HepG2 (cell line): ENCODE measurements at regions not wholly inside any gene's neighbourhood (a gene's known extent, or its start where the extent isn't known, plus 50 kb on each side); places are given as distances from the start of the nearest gene placed in this dataset.

Source experiments
- ATAC-seq: fragments of 200-7000 bp; cut with Tn5 transposase; 3 replicates; pipeline ENCODE4 v1.9.1; 2020; ENCODE audit warnings: mild to moderate bottlenecking, moderate library complexity
- BruUV-seq: library from RNA; stranded (reverse); fragments of 400-500 nt; replicated peaks from 2 replicates; lab custom pipeline; 2021; lab: Mats Ljungman, UMichigan
- CTCF ChIA-PET: fragments of 300-600 bp; formaldehyde crosslinking; extraction: SDS; loops from one replicate; lab custom pipeline; 2021; ENCODE audit warnings: low total read pairs, inconsistent platforms, low intra/inter-chr PET ratio; lab: Yijun Ruan, JAX
- POLR2A ChIA-PET: fragments of 350-600 bp; sonication (Branson Sonifier 250); formaldehyde crosslinking; loops from one replicate; lab custom pipeline; 2020; ENCODE audit warnings: antibody characterized with exemption, inconsistent platforms; lab: Yijun Ruan, JAX
- DNase-seq: peaks from one replicate; pipeline ENCODE4 v3.0.0-alpha.2; 2015; ENCODE audit warnings: low spot score
- FAIRE-seq: peaks from 3 replicates; lab custom pipeline; 2011; peaks lifted over from hg19 to GRCh38; lab: Jason Lieb, UNC
- H2AFZ ChIP-seq: one replicate; pipeline ENCODE4 v1.6.1; 2011; ENCODE audit warnings: low read length, inconsistent platforms
- H3K27ac ChIP-seq: fragments of 300-600 bp; 3 replicates; pipeline ENCODE4 v1.8.0; 2011; ENCODE audit warnings: mixed run types, mild to moderate bottlenecking, mixed read lengths, low read length, inconsistent platforms; ENCODE audit not compliant: insufficient read depth; ENCODE audit errors: extremely low read length
- H3K27me3 ChIP-seq, 2 experiments: fragments of 200-600 bp in 1 of 2; 2 replicates in 1 of 2; 3 replicates in 1 of 2; pipeline versions ENCODE4 v1.6.0 to v1.8.0; 2011; ENCODE audit warnings: low read length in 2 of 2, mild to moderate bottlenecking in 2 of 2, moderate library complexity in 2 of 2, inconsistent platforms in 1 of 2; ENCODE audit not compliant: insufficient read depth in 2 of 2, control insufficient read depth in 1 of 2
- H3K36me3 ChIP-seq, 2 experiments: fragments of 200-600 bp in 1 of 2; replicated peaks in 1 of 2; 2 replicates in 1 of 2; 3 replicates in 1 of 2; pipeline versions ENCODE4 v1.5.1 to v1.8.0; 2011; ENCODE audit warnings: low read length in 2 of 2, inconsistent platforms in 1 of 2; ENCODE audit not compliant: insufficient read depth in 2 of 2, control insufficient read depth in 1 of 2
- H3K4me1 ChIP-seq: 2 replicates; pipeline ENCODE4 v1.5.1; 2012; ENCODE audit warnings: low read length, inconsistent platforms; ENCODE audit not compliant: insufficient read depth
- H3K4me2 ChIP-seq: 2 replicates; pipeline ENCODE4 v1.6.0; 2011; ENCODE audit warnings: low read depth, low read length, inconsistent platforms
- H3K4me3 ChIP-seq, 3 experiments: fragments of 200-600 bp in 1 of 3; sonication (generic), shearing (Covaris generic) in 1 of 3; replicated peaks in 1 of 3; 2 replicates each; pipeline ENCODE4 v1.5.1; 2011 to 2016; ENCODE audit warnings: low read length in 3 of 3, inconsistent platforms in 2 of 3, low read depth in 2 of 3, mild to moderate bottlenecking in 2 of 3, control low read depth in 1 of 3, mixed read lengths in 1 of 3; ENCODE audit not compliant: insufficient read depth in 1 of 3
- H3K79me2 ChIP-seq: one replicate; pipeline ENCODE4 v1.6.1; 2011; ENCODE audit warnings: low read length, inconsistent platforms; ENCODE audit not compliant: insufficient read depth
- H3K9ac ChIP-seq: 2 replicates; pipeline ENCODE4 v1.6.0; 2011; ENCODE audit warnings: mild to moderate bottlenecking, low read depth, low read length, inconsistent platforms; ENCODE audit not compliant: insufficient read depth
- H3K9me3 ChIP-seq: 2 replicates; pipeline ENCODE4 v1.5.1; 2012; ENCODE audit warnings: mild to moderate bottlenecking, low read length
- H4K20me1 ChIP-seq: 2 replicates; pipeline ENCODE4 v1.6.0; 2011; ENCODE audit warnings: inconsistent platforms, mild to moderate bottlenecking, low read length, moderate library complexity; ENCODE audit not compliant: insufficient read depth
- ATAD3A ChIP-seq: sonication (generic); formaldehyde crosslinking; IDR thresholded peaks from 2 replicates; pipeline ENCODE4 v1.4.0; 2020; ENCODE audit warnings: missing genetic modification reagents
- HOXA7 ChIP-seq: sonication (generic); formaldehyde crosslinking; IDR thresholded peaks from 2 replicates; pipeline ENCODE4 v1.8.1; 2022; ENCODE audit warnings: mild to moderate bottlenecking, missing genetic modification reagents, moderate library complexity
- MLLT10 ChIP-seq: sonication (generic); formaldehyde crosslinking; IDR thresholded peaks from 2 replicates; pipeline ENCODE4 v1.4.0; 2020; ENCODE audit warnings: missing genetic modification reagents
- MXD3 ChIP-seq: IDR thresholded peaks from 2 replicates; pipeline ENCODE4 v1.6.1; 2016; ENCODE audit warnings: mild to moderate bottlenecking, missing biosample characterization, missing genetic modification reagents
- NFE2L2 ChIP-seq: fragments of 150-350 bp; IDR thresholded peaks from 2 replicates; pipeline ENCODE4 v1.6.1; 2014; ENCODE audit warnings: low read length
- RFX3 ChIP-seq: IDR thresholded peaks from 2 replicates; pipeline ENCODE4 v1.6.1; 2016; ENCODE audit warnings: missing biosample characterization, missing genetic modification reagents
- SMYD3 ChIP-seq: sonication (generic); formaldehyde crosslinking; IDR thresholded peaks from 2 replicates; pipeline ENCODE4 v1.8.1; 2023; ENCODE audit warnings: mild to moderate bottlenecking, missing genetic modification reagents
- SNAPC4 ChIP-seq: sonication (generic); formaldehyde crosslinking; IDR thresholded peaks from 2 replicates; pipeline ENCODE4 v1.4.0; 2020; ENCODE audit warnings: mild to moderate bottlenecking, missing genetic modification reagents
- ZNF362 ChIP-seq: sonication (generic); formaldehyde crosslinking; IDR thresholded peaks from 2 replicates; pipeline ENCODE4 v1.4.0; 2020; ENCODE audit warnings: missing genetic modification reagents, mild to moderate bottlenecking, borderline replicate concordance
- ZNF556 ChIP-seq: sonication (generic); formaldehyde crosslinking; IDR thresholded peaks from 2 replicates; pipeline ENCODE4 v1.4.0; 2020; ENCODE audit warnings: mild to moderate bottlenecking, missing genetic modification reagents, borderline replicate concordance
- ZNF564 ChIP-seq: sonication (generic); formaldehyde crosslinking; IDR thresholded peaks from 2 replicates; pipeline ENCODE4 v1.8.1; 2023; ENCODE audit warnings: mild to moderate bottlenecking, missing genetic modification reagents
- ZNF577 ChIP-seq: sonication (generic); formaldehyde crosslinking; IDR thresholded peaks from 2 replicates; pipeline ENCODE4 v1.4.0; 2020; ENCODE audit warnings: mild to moderate bottlenecking, low read depth, missing genetic modification reagents, borderline replicate concordance
- ZNF619 ChIP-seq: sonication (generic); formaldehyde crosslinking; IDR thresholded peaks from 2 replicates; pipeline ENCODE4 v1.4.0; 2020; ENCODE audit warnings: mild to moderate bottlenecking, missing genetic modification reagents
- WGBS: methylation state at CpG from one replicate; pipeline ENCODE4 v1.1.6; 2017; ENCODE audit warnings: low lambda C conversion rate; 5-methylcytosine and 5-hydroxymethylcytosine counted together
- in situ Hi-C: cut with HindIII; loops from 2 replicates; pipeline ENCODE4 v1.10.0; 2017; ENCODE audit warnings: low pct_unique_long_range_greater_than_20kb; ENCODE audit not compliant: extremely low pct_ligation_motif_present
- intact Hi-C: fragments of 100-400 bp; cut with micrococcal nuclease; formaldehyde crosslinking; loops from one replicate; pipeline ENCODE4 v1.10.0; 2022; ENCODE audit not compliant: unreplicated experiment

GRCh38 chr15:69810431-69811354 is 287.0 kb downstream of the TLE3 start:
- no peak overlapping the region for H3K4me2 ChIP-seq
- FAIRE-seq (no peak), ATAC-seq (no peak), DNase-seq (no peak)
- H3K79me2 ChIP-seq: no peaks in the 10 kb centered on the region
- H3K9me3 ChIP-seq: no peaks in the 10 kb centered on the region
- peaks cover 4 to 24% of the 10 kb centered on the region in 2 experiments for H3K27me3 ChIP-seq
- WGBS: 33% methylated on average over 9 of the region's 14 CpGs
- in situ Hi-C loops: no loop called here
- H2AFZ ChIP-seq: no peak overlapping the region
- no peaks in the 10 kb centered on the region for H3K36me3 ChIP-seq
- intact Hi-C loops: no loop called here
- H3K9ac ChIP-seq: no peak overlapping the region
- no peak overlapping the region for H3K4me3 ChIP-seq
- ChIA-PET POLR2A (no interaction called here), CTCF (no interaction called here)
- no peak overlapping the region for H3K27ac ChIP-seq
- H4K20me1 ChIP-seq: no peaks in the 10 kb centered on the region
- no peaks in the 10 kb centered on the region for H3K4me1 ChIP-seq
- BruUV-seq: no TSS peak
- TF ChIP-seq NFE2L2: no peak
- TF ChIP-seq ATAD3A: no peak
- TF ChIP-seq HOXA7 (CRISPR knock-in tag): no peak
- TF ChIP-seq RFX3 (CRISPR knock-in tag): no peak
- TF ChIP-seq MXD3 (CRISPR knock-in tag): no peak
- TF ChIP-seq MLLT10: no peak
- TF ChIP-seq ZNF362 (CRISPR knock-in tag): no peak
- TF ChIP-seq SNAPC4 (CRISPR knock-in tag): no peak
- no peak for TF ChIP-seq ZNF619 (CRISPR knock-in tag)
- no peak for TF ChIP-seq SMYD3
- TF ChIP-seq ZNF556 (CRISPR knock-in tag): no peak
- TF ChIP-seq ZNF564 (CRISPR knock-in tag): no peak
- no peak for TF ChIP-seq ZNF577 (CRISPR knock-in tag)
